ENCODE measurements at regions not wholly inside any gene's neighbourhood (a gene's known extent, or its start where the extent isn't known, plus 50 kb on each side); places are given as distances from the start of the nearest gene placed in this dataset.

GRCh38 chr16:63100082-63100481 is 1063.8 kb upstream of the CDH8 start:
- FAIRE-seq, result no peak
- DNase-seq (ENCODE audit: extremely low spot score, insufficient read length, low read depth), result no peak

DNA sequence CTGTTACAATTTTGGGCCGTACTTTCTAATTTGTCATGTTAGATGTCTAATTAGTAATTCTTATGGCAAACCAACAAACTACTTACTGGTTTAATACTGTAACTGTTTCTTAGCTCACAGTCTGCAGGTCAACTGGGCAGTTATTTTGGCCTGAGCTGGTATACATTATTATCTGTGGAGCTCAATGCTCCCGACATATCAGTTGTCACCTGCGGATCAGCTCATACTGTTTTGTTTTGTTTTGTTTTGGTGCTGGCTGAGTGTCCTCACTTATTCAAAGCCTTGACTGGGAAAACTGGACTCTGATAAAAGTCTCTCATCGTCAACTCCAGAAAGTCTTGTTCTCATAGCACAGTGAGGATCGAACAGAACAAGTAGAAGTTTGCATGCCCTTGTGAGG is 1060.6 kb upstream of the CDH8 start:
- FAIRE-seq, result no peak
- DNase-seq (ENCODE audit: extremely low spot score, insufficient read length, low read depth), result no peak

GRCh38 chr16:63092736-63093135 is 1056.5 kb upstream of the CDH8 start:
- FAIRE-seq (no peak), DNase-seq (ENCODE audit: extremely low spot score, insufficient read length, low read depth) (no peak)

GRCh38 chr16:63082101-63082500 is 1045.9 kb upstream of the CDH8 start:
- no peak for FAIRE-seq

DNA sequence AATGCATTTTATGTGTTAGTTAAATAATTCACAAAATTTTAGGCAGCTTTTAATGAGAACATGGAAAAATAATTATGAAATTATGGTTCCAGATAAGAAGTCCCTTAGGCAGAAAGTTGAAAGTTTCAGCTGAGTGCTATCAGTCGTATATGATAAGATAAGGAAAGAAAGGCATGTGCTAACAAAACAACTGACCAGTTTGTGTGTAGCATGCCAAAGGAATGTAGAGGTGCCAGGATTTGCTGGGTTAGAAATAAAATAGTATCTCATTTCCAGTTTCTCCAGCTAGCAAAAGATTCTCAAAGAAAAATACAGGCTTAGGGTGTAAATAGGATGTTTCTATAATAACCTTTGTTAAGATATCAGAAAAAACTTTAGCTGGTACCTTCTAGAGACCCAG is 1044.5 kb upstream of the CDH8 start:
- FAIRE-seq, result no peak
- no peak for DNase-seq (ENCODE audit: extremely low spot score, insufficient read length, low read depth)

More at GRCh38 chr16:63082101-63082500, 1045.9 kb upstream of the CDH8 start:
- no peak for DNase-seq (ENCODE audit: extremely low spot score, insufficient read length, low read depth)

- no peak for DNase-seq (ENCODE audit: extremely low spot score, insufficient read length, low read depth)
- FAIRE-seq, result no peak
Observed at GRCh38 chr16:63069047-63069446, 1032.8 kb upstream of the CDH8 start.

GRCh38 chr16:63067141-63067540 is 1030.9 kb upstream of the CDH8 start:
- no peak for FAIRE-seq
- no peak for DNase-seq (ENCODE audit: extremely low spot score, insufficient read length, low read depth)

DNA sequence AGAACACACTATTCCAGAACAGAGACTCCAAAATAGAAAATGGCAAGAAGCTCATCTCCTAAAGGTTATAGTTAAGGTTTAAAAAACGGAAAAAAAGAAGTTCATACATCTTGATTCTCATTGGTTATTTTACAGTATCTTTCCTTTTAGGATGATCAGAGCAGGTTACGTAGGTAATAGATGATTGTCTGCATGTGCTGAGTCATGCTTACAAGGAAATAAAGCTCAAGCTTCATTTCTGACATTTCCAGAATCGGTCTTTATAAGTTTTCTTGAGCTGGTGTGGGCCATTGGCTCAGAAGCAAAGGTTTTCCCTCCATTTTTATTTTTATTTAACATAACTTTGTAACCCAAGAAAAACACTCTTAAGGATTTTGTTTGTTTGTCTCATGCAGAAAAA is 1030.3 kb upstream of the CDH8 start:
- no peak for FAIRE-seq

DNA sequence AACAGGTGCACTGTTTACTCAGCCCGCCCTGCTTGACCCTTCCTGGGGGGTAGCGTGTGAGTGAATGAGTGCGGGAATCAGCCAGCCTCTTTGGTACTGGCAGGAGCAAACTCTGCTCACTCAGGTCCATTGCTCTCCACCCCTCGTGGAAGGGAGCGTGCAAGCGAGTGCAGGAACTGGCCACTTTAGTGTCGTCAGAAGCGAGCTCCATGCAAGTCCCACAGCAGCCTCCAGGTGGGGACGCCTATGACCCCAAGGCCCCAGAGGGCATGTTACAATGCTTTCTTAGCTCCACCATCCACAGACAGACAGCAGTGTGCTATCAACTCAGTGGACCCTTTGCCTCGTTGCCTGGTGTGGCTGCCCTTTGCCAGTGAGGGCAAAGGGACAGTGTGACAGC is 1025.1 kb upstream of the CDH8 start:
- FAIRE-seq (no peak), DNase-seq (ENCODE audit: extremely low spot score, insufficient read length, low read depth) (no peak)

More for the DNA sequence above, 1030.3 kb upstream of the CDH8 start:
- no peak for DNase-seq (ENCODE audit: extremely low spot score, insufficient read length, low read depth)

- DNase-seq (ENCODE audit: extremely low spot score, insufficient read length, low read depth) (no peak), FAIRE-seq (no peak)
Observed at GRCh38 chr16:63059676-63060075, 1023.4 kb upstream of the CDH8 start.

- DNase-seq (ENCODE audit: extremely low spot score, insufficient read length, low read depth) (no peak), FAIRE-seq (no peak)
Observed at GRCh38 chr16:63057341-63057740, 1021.1 kb upstream of the CDH8 start.

- FAIRE-seq, result no peak
- DNase-seq (ENCODE audit: extremely low spot score, insufficient read length, low read depth), result no peak
Observed at GRCh38 chr16:63050391-63050790, 1014.2 kb upstream of the CDH8 start.

DNA sequence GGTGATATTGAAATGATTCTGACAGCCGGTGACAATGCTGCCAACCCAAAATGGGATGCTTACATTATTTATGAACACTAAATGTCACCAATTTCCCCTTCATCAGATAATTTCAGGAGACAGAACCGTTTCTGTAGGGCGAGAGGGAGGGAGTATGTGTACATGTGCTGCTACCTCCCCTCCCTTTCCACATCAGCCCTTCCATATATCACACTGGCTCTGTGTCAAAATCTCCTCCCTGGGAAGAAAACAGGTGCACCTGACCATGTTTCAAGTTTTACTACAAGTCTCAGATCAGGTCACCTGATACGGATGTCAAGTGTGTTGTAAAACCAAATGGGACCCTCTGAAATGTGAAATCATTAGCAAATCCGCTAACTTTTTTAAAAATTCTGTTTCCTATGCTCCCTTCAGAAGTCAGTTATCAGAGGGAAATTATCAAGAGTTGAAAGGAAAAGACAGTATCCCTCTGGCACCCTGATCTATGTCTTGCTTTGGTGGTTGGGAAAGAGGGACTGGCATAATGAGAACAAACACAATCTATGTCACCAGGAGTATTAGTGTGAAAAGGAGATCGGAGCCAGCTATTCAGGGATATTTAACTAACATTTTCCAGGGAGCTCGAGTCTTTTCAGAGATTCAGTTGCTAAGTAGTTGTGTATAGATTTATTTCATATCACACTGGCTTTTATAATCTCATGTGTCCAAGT is 1002.3 kb upstream of the CDH8 start:
- FAIRE-seq, result no peak
- DNase-seq (ENCODE audit: extremely low spot score, insufficient read length, low read depth), result no peak

DNA sequence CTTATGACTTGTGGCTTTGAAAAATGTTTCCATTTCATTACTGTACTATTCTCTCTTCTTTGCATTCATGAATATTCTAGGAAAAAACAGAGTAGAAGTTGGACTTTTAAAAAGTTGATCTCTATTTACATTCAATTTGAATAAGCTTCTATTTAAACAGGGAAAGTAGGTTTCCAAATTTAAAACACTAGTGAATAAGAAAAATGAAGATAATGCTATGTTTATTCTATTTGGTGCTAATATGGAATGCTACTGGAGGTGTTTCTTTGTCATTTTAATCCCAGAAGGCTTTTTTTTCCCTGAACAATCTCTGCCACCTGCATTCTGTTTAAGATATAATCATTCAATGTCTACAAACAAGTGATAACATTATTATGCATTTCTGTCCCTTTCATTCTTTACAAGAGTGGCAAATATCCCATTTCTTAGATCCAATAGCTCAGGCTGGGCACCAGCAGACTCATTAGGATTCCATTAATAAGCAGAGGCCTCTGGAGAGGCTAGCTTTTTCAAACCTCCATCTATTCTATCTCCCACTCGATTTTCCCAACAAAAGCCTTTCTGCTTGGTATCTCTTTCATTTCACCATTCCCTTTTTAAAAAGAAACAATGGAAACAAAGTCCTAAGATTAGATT is 1001.6 kb upstream of the CDH8 start:
- FAIRE-seq, result no peak

DNA sequence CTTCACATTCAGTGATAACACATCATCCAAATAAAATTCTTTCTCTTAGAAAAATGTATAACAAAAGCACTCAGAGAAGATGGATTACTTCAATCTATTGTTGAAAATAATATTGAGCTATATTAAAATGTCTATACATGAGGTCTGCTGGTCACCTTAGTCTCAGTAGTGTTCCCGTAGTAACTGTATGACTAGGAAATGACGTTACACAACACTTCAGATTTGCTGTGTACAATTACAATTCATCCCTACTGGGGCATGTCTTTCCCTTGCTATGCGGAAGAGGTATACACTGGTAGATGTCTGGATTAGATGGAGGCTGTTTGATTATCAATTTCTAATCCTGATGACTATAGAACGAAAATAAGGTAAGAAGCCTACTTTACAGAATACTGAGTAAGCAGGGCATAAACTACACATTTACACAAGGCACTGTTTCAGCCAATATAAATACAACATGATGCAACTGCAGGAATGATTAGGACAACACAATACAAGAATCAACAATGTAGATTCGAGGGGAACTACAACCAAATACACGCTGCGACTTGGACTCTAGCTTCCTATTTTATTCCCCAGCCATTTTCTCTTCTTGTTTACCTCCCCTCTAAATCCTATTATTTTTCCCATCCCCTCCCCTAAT is 982.5 kb upstream of the CDH8 start:
- FAIRE-seq, result no peak
- no peak for DNase-seq (ENCODE audit: extremely low spot score, insufficient read length, low read depth)

More for the DNA sequence above, 1001.6 kb upstream of the CDH8 start:
- no peak for DNase-seq (ENCODE audit: extremely low spot score, insufficient read length, low read depth)

GRCh38 chr16:63008688-63009087 is 972.5 kb upstream of the CDH8 start:
- FAIRE-seq (no peak), DNase-seq (ENCODE audit: extremely low spot score, insufficient read length, low read depth) (no peak)

GRCh38 chr16:63005356-63005755 is 969.1 kb upstream of the CDH8 start:
- no peak for DNase-seq (ENCODE audit: extremely low spot score, insufficient read length, low read depth)
- no peak for FAIRE-seq

DNA sequence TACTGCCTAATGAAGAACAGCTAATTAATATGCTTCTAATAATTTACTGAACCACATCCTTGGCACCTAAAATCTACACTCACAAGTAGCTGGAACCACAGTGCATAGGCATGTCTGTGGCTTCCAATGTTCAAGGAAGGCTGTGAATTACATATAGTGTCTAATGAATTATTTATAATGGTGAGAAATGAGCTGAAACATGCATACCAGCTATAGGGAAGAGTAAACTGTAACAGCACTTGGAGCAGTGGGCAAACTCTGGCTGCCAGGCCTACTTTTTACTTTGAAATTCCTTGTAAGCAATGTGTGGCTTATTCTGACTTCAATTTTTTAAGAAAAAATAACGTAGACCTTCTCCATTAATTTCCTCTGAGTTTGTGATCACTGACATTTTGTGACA is 953.2 kb upstream of the CDH8 start:
- no peak for FAIRE-seq
- no peak for DNase-seq (ENCODE audit: extremely low spot score, insufficient read length, low read depth)

GRCh38 chr16:62985722-62986121 is 949.5 kb upstream of the CDH8 start:
- FAIRE-seq (no peak), DNase-seq (ENCODE audit: extremely low spot score, insufficient read length, low read depth) (no peak)

GRCh38 chr16:62978451-62978850 is 942.2 kb upstream of the CDH8 start:
- DNase-seq (ENCODE audit: extremely low spot score, insufficient read length, low read depth), result no peak
- no peak for FAIRE-seq

GRCh38 chr16:62977876-62978275 is 941.6 kb upstream of the CDH8 start:
- DNase-seq (ENCODE audit: extremely low spot score, insufficient read length, low read depth) (no peak), FAIRE-seq (no peak)
